HG02588 (cell line): ENCODE measurements at regions not wholly inside any gene's neighbourhood (a gene's known extent, or its start where the extent isn't known, plus 50 kb on each side); places are given as distances from the start of the nearest gene placed in this dataset.
A peak's percentile ranks its signal among the peaks of the same experiment; 100 is the strongest.
"Not testable (repeated sequence)": the region's sequence is repeated elsewhere in the genome, so short reads cannot be mapped to it uniquely, and the experiment has no call there.

Source experiments
- ATAC-seq: cut with Tn5 transposase; IDR thresholded peaks from one replicate; pipeline ENCODE4 v1.9.1; 2021; ENCODE audit warnings: mild to moderate bottlenecking, moderate library complexity; ENCODE audit not compliant: unreplicated experiment

DNA sequence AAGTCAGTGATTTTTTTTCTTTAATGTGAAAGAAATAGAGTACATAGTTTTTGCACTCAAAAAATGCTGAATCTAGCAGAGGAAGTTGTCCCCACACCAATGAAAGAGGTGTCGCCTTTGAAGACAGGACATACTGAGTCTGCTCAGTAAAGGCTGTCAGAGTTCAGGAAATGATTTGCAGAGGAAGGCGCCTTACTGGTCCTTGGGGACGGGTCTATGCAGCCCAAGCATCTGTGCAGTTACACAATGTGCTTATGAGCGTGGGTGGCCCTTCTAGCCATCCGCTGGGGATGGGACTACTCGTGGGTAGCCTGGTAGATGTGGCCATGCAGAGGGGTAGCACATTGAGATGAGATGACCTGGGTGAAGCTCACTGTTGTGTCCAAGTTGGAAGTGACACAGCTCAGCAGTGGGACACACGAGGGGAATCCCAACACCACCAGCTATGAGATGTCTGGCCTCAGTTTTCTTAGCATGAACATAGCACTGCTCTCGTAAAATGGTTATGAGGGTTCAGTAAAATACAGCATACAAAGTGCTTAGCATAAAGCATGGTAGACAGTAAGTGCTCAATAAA lies 116.5 kb upstream of the RBPJ start:
- ATAC-seq = no peak

DNA sequence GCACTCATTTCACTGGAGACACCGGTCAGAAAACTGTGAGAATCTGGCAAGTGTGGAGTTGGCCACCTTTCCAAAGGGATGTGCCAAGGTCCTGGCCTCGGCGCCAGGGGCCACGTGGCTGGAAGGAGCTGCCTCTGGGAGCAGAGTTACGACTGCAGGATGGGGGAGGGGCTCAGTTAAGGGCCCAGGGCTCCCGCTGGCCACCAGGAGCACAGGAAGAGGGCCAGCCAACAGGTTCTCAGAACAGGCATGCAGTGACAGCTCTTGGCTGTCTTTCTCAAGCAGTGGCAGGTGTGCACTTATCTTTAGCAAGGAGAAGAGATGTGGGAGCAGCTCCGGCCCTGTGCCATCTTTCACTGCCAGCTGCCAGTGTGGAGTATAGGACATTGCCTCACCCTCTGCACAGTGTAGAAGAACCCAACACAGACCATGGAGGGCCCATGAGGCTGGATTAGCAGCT lies 115.9 kb upstream of the RBPJ start:
- no peak for ATAC-seq

DNA sequence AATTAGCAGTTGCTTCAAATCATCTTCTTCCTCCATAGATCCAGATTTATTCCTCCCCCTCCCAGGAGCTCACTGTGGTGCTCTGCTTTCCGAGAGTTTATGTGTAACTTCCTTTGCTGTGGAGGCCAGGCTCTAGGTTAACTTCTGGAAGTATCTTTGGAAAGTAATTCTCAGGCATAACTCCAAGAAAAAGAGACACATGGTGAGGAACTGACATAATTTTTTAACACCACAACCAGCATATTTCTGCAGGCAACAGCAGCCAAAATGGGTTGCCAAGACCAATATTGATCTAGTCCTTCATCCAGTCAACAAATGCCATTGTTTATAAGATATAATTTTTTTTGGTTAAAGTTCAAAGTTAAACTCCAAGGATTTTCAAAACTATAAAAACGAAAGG lies 114.5 kb upstream of the RBPJ start:
- no peak for ATAC-seq

DNA sequence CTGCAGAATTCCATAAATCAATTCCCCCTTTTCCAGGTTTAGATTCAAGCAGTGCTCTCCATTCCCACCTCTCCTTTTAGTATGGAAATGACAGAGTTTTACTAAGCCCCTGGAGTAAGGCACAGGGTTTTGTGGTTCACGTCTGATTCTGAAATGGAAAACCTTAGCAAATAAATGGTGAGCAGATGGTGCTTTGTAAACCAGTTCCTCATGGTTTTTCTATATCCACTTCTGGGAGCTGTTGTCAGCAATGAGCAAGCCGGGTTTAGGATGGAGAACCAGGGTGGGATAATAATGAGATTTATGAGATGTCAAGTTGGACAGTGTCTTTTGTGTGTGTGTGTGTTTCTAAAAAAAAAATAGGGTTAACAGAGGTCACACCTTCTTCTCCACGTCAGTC lies 113.8 kb upstream of the RBPJ start:
- no peak for ATAC-seq

DNA sequence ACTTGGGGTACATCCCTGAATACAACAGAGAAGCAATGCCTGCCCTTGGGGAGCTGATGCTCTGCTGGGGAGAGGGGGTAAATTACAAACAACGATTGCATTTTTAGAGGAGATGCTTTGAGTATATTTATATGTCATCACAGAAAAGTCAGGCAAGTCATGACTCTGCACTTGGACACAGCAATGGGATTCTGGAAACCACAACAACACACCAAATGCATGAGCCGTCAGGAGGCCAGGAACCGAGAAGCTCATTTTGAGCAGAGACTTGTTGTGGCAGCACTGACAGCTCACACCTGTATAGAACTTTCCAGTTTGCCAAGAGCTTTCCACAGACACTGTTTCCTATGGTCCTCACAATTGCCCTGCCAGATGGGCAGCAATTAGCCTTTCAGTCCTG lies 113.2 kb upstream of the RBPJ start:
- no peak for ATAC-seq

DNA sequence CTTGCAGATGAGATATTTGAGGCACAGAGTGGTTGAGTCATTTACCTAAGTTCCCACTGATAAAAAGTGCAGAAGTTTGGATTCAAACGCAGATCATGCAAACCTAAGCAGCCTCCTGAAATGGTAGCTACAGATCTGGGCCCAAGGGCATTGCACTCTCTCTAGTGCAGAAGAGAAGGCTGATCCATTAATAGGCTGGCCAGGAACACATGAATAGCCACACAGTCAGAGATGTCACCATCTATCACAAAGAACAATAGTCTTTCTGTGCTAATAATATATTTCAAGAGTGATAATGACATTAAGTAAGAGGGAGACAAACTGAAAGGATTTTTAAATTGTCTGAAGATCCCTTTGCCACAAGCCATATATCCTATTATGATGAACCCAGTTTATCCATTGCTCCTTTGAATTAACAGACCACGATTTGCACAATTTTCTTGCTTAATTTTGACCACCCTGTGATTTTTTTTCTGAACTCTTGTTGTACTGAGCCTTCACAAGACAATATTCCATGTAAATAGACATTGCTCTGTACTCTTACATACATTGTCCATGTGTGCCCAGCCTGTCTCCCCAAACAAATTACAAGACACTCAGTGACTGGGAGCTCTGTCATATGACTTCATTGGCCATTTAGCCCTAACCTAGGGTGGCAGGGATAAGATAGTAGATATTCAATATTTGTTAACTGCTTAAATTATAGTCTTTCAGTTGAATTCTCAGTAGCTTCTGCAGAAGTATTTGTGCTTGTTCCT lies 112.4 kb upstream of the RBPJ start:
- ATAC-seq = no peak

DNA sequence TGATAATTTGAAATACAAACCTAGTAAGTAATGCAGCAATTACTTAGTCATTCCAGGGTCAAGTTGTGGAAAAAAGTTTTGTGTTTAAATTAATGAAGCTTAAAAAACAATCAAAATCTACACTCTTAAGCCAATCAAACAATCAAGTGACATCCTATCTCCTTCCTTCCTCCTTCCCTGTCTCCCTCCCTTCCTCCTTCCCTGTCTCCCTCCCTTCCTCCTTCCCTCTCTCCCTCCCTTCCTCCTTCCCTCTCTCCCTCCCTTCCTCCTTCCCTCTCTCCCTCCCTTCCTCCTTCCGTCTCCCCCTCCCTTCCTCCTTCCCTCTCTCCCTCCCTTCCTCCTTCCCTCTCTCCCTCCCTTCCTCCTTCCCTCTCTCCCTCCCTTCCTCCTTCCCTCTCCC lies 111.4 kb upstream of the RBPJ start:
- ATAC-seq = not testable (repeated sequence)

DNA sequence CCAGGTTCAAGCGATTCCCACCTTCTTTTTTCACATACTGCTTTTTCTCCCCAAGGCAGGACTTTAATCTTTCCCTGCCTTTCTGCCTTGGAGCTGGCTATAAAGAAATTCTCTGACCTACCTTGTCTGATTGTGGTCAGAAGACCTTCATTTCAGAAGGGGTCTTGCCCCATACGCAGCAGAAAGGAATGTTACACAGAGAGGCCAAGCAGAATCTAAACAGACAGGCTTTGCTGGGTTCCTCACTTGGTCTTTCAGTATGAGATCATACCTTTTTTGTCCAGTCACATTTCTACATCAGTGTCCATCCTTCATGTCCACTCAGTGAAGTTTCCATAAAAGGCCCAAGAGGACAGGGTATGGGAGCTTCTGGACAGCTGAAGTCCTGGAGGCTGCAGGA lies 108.3 kb upstream of the RBPJ start:
- ATAC-seq = no peak

DNA sequence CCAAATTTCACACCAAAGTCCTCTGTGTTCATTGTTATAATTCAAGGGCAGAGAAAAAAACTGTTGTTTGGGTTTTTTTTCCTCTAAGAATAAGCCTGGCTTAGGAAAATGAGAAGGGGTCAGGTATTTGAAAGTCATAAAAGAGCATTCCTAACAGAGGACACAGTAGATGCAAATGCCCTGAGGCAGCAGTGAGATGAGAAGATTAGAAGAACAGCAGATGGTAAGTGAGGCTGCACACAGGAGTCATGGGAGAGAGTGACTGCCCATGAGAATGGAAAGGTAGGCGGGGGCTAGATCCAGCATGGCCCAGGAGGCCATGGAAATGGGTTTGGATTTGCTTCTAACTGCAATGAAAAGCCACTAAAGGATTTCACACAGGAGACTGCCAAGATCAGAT lies 107.5 kb upstream of the RBPJ start:
- no peak for ATAC-seq

DNA sequence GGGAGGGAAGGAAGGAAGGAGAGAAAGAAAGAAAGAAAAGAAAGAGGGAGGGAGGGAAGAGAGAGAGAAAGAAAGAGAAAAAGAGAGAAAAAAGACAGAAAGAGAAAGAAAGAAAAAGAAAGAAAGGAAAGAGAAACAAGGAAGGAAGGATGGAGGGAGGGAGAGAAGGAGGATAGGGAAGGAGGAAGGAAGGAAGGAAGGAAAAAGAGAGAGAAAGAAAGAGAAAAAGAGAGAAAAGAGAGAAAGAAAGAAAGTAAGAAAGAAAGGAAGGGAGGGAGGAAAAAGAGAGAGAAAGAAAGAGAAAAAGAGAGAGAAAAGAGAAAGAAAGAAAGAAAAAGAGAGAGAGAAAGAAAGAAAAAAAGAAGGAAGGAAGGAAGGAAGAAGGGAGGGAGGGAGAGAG lies 105.8 kb upstream of the RBPJ start:
- no peak for ATAC-seq

DNA sequence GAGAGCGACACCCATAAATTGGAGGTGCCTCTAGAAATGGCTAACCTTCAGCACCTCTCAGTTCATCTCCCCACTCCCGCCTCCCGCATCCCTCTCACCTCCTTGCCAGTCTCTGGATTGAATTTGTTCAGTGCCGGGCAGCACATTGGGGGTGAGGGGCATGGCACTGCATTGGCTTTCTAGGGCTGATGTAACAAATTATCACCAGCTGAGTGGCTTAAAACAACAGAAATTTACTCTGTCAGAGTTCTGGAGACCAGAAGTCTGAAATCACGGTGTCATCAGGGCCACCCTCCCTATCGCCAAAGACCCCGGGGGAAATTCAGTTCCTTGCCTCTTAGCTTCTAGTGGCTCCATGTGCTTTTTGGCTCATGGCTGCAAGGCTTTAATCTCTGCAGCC lies 105.1 kb upstream of the RBPJ start:
- ATAC-seq = no peak

DNA sequence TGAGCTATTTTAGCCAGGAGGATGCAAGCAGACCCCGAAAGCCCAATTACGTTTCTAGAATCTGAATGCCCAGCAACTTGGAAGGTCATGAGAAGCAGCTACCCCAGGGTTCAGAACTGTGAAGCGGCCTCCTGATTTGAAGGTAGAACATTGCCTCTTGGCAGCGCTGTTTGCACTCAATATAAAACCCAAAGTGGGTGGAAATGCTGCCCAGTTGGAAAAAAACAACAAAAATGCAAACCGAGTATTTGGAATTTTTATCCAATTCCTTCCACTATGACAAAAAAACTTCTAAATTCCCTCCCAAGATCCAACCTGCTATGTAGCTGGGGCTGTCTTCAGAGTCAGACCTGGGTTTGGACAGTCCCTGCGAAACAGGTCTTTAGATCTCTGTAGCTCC lies 103.3 kb upstream of the RBPJ start:
- ATAC-seq = no peak

DNA sequence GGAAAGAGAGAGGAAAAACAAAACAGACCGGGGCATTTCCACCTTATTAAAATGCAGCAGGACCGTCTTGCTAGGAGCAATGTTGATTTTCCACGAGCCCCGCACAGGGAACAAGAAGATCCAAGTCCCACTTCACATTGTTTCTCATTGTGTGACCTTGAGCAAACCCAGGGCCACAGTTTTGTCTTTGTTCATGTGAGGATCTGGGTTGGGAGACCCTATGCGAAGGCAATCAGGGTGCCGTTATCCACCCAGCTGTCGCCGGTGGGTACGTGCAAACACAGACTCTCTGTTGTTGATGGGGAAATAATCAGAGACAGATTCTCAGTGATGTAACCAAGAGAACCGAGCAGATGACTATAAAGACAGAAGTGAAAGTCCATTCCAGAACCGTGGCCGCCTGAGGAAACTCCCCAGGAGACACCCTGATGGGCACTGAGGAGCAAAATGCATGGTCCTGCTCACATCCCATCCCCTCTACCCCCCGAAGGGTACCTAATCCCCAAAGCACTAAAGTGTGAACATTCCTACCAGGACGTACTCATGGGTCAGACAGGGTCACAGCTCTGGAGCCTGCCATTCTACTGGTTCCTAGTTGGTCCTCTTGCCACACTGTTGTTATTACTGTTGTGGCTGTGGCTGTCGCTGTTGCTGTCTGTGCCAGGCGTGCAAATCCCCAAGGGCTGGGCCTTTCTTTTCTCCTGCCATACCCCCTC lies 102.7 kb upstream of the RBPJ start:
- ATAC-seq = peak; percentile 72

DNA sequence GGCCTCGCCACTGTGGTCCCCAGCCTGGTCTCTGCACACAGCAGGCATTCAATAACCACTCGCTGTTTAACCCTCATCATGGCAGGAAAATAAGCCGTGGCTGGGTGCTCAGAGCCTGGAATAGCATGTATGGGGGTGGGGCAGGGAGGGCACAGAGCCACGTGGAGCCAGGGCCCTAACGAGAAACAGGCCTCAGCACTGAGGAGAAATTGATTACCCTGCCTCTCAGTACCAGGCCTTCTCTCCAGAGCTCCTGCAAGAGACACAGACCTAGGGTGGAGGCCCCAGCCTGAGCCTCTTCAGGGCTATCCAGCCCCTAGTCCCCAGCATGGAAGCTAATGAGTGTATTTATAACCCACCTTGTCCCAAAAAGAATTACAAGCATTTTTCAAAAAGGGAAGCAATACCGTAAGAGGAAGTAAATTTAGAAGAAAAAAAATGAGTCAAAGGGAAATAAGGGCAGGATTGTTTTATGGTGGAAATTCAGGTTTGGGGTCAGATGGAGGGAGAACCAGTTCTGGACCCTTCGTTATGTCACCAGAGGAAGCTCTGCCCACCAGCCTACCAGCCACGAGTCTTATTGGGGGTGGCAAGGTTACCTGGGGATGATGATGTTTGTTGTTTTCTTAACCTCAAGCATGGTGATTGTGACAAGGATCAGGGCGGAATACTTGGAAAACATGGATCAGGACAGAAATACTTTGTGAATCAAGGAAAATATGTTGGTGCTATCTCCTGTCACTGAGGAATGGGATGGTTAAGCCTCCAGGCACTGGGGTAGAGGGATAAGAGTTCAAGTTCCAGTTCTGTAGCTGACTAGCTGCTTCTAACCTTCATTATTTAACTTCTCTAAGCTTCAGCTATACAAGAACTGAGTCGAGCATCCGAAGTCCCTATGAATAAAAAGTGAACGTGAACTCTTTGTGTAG lies 101.9 kb upstream of the RBPJ start:
- peak; percentile 25 for ATAC-seq

DNA sequence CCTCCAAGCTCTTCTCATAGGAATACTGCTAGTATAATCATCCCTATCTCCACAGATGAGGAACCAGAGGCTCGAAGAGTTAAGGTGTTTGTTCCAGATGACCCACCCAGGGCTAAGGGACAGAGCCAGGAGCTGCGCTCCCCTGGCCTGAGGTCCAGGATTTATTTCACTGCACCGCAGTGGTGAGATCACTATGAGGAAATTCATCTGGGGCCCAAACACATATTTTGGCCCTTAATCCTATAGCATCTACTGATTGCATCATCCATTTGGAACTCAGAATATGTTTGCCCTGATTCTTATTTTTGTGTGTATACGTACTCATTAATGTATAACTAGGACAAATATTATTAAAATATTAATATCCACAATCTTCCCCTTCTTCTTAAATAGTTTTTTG lies 100.1 kb upstream of the RBPJ start:
- ATAC-seq = no peak

DNA sequence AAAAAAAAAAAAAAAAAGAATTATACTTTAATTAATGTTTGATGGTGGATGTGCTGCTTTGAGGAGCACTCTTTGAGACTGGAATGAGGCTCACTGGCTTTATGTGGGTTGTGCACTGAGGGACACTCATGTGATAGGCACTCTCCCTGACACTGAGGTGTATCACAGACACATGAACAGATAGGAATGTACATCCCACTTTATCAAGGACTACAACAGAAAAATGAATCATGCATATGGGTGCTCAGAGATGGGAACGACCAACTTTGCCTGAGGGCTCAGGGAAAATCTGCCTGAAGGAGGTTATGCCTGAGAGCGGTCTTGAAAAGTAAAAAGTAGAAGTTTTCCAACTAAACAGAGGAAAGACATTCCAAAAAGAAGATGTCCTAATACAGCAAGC lies 97.7 kb upstream of the RBPJ start:
- no peak for ATAC-seq

DNA sequence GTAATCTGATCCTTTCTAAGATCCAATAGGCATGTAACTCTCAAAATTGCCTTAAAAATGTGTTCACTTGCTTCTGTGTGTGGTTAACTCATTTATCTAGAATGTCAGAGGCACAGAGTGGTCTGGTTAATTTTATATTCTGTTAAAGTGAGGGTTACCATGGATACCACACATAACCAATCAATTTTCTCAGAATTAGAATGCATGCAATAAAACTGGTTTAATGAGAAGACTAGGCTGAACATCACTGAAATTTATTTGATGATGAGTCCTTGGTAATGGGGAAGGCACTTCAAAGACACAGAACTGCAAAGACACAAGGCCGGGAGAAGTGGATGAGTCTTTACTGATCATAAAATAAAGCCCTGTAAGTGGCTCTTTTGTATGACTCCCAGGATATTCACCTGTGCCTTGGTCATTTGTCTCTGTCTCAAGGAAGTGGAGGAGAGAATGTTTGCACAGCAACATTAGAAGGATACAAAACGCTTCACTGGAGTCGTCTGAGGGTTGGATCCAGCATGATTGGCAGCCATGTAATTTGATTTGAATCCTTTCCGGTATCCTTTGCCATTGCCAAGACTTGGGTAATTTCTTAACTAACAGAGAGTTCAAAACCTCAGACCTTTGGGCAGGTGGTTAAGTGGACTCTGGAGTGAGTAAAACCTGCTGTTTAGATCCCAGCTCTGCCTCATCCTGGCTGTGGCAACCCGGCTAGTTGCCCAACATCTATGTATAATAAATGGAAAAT lies 94.0 kb upstream of the RBPJ start:
- ATAC-seq = no peak

DNA sequence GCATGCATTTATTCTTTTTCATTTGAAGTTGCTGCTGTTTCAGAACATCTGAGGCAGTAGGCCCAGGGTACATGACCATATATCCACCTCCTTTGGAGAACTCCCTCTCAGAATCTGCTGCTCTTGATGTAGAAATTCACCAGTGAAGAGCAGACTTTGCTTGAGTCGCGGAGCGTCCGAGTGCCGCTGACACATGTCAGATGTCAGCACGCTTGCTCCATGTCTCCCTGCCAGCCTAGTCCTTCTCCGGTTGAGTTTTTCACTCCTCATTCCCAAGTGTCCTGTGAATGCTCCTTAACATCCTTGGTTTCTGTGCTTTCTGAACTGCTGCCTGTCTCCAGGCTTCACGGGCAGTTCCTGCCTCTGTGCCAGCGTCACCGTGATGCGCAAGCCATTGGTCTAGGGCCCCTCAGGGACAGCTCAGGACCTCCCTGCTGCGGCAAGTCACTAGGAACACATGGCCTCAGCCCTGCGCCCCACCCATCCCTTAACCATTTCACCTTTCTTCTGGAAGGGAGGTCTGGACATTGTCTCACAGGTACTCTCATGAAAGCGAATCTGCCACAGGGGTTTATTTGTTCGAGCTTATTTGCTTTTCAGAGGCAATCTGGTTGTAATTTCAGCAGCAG lies 93.1 kb upstream of the RBPJ start:
- no peak for ATAC-seq

DNA sequence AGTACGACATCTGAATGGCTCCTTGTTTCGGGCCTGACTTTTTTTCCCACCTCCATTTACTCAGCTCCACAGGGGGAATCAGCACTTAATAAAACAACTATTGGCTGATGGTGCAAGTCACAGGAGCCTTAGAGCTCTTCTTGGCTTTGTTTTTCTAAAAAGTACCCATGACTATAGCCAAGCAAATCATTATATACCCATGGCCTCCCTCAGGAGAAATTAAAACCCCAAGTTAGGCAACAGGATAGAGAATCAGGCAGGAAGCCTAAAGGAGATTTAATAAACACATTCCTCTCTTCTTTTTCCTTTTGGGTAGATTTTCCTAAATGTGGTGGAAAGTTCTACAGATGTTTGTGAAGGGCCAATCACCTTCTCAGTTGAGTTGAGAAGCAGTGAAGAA lies 91.9 kb upstream of the RBPJ start:
- ATAC-seq = no peak

DNA sequence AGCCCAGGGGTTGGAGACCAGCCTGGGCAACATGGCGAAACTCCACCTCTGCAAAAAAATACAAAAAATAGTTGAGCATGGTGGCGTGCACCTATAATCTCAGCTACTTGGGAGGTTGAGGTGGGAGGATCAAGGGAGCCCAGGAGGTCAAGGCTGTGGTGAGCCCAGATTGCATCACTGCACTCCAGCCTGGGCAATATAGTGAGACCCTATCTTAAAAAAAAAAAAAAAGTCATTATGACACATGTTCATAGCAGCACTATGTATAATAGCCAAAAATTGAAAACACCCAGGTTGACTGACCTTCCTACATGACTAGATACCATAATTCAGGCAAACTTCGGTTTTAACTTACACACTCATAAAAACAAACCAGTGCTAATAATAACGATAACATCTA lies 90.8 kb upstream of the RBPJ start:
- no peak for ATAC-seq
